GM12878 (cell line): ENCODE measurements at regions not wholly inside any gene's neighbourhood (a gene's known extent, or its start where the extent isn't known, plus 50 kb on each side); places are given as distances from the start of the nearest gene placed in this dataset.

ENCODE experiments used
- ATAC-seq: fragments of 200-7000 bp; cut with Tn5 transposase; 3 replicates; pipeline ENCODE4 v1.9.1; 2020; ENCODE audit warnings: mild to moderate bottlenecking, moderate library complexity
- BruUV-seq: library from RNA; stranded (reverse); fragments of 400-500 nt; replicated peaks from 2 replicates; lab custom pipeline; 2021; lab: Mats Ljungman, UMichigan
- CTCF ChIA-PET: fragments of 300-600 bp; sonication (Branson Sonifier 250); formaldehyde crosslinking; extraction: SDS; loops from one replicate; lab custom pipeline; 2021; ENCODE audit warnings: inconsistent platforms; lab: Yijun Ruan, JAX
- POLR2A ChIA-PET: fragments of 350-600 bp; formaldehyde crosslinking; extraction: SDS; loops from one replicate; lab custom pipeline; 2021; ENCODE audit warnings: inconsistent platforms; lab: Charles Lee
- RAD21 ChIA-PET: fragments of 300-600 bp; sonication (Branson Sonifier 250); formaldehyde crosslinking; loops from one replicate; lab custom pipeline; 2023; ENCODE audit warnings: antibody characterized with exemption; ENCODE audit not compliant: unreplicated experiment; lab: Charles Lee
- SMC1A ChIA-PET: fragments of 300-600 bp; sonication (Branson Sonifier 250); formaldehyde crosslinking; loops from one replicate; lab custom pipeline; 2023; ENCODE audit not compliant: unreplicated experiment, uncharacterized antibody; lab: Charles Lee
- DNase-seq: peaks from one replicate; pipeline ENCODE4 v3.0.0-alpha.2; 2011; ENCODE audit warnings: low read depth, low spot score
- FAIRE-seq: peaks from 3 replicates; lab custom pipeline; 2011; peaks lifted over from hg19 to GRCh38; lab: Jason Lieb, UNC
- H2AFZ ChIP-seq: 2 replicates; pipeline ENCODE4 v1.6.0; 2011; ENCODE audit warnings: low read depth, low read length, control low read depth; ENCODE audit not compliant: control insufficient read depth
- H3K27ac ChIP-seq: 2 replicates; pipeline ENCODE4 v1.5.1; 2011; ENCODE audit warnings: control low read depth; ENCODE audit not compliant: control insufficient read depth, insufficient read depth
- H3K27me3 ChIP-seq, 2 experiments: replicated peaks in 1 of 2; 2 replicates each; pipeline versions ENCODE4 v1.6.0 to v1.6.1; 2011; ENCODE audit warnings: low read length in 1 of 2; ENCODE audit not compliant: control insufficient read depth in 2 of 2, insufficient read depth in 2 of 2
- H3K36me3 ChIP-seq, 2 experiments: 2 replicates each; pipeline ENCODE4 v1.5.1; 2011; ENCODE audit warnings: low read length in 1 of 2; ENCODE audit not compliant: control insufficient read depth in 2 of 2, insufficient read depth in 2 of 2
- H3K4me1 ChIP-seq: 2 replicates; pipeline ENCODE4 v1.6.1; 2011; ENCODE audit warnings: mild to moderate bottlenecking, low read length, moderate library complexity, mixed read lengths; ENCODE audit not compliant: control insufficient read depth, insufficient read depth
- H3K4me2 ChIP-seq: 2 replicates; pipeline ENCODE4 v1.6.0; 2011; ENCODE audit warnings: control low read depth; ENCODE audit not compliant: control insufficient read depth, insufficient read depth
- H3K4me3 ChIP-seq: fragments of 200-600 bp; sonication (generic); 2 replicates; pipeline ENCODE4 v1.5.1; 2016
- H3K79me2 ChIP-seq: 2 replicates; pipeline ENCODE4 v1.6.0; 2011; ENCODE audit warnings: low read length; ENCODE audit not compliant: control insufficient read depth, insufficient read depth
- H3K9ac ChIP-seq: 2 replicates; pipeline ENCODE4 v1.8.0; 2011; ENCODE audit warnings: low read length, control low read depth, mixed read lengths; ENCODE audit not compliant: control insufficient read depth, insufficient read depth
- H3K9me3 ChIP-seq: replicated peaks from 3 replicates; pipeline ENCODE4 v1.5.1; 2011; ENCODE audit warnings: mild to moderate bottlenecking, low read length; ENCODE audit not compliant: control insufficient read depth, insufficient read depth
- H4K20me1 ChIP-seq: 2 replicates; pipeline ENCODE4 v1.6.0; 2011; ENCODE audit not compliant: control insufficient read depth, insufficient read depth
- HDAC2 ChIP-seq: fragments of 200-600 bp; sonication (generic); IDR thresholded peaks from 2 replicates; pipeline ENCODE4 v1.6.1; 2017
- NR2F1 ChIP-seq: fragments of 450-650 bp; conservative IDR thresholded peaks from 2 replicates; pipeline ENCODE4 v1.6.1; 2017; ENCODE audit warnings: mild to moderate bottlenecking
- POLR2AphosphoS2 ChIP-seq: IDR thresholded peaks from 2 replicates; pipeline ENCODE4 v1.6.1; 2011; ENCODE audit warnings: low read depth, mild to moderate bottlenecking, low read length, improper control_type of control experiment, moderate library complexity
- RAD21 ChIP-seq: IDR thresholded peaks from 2 replicates; pipeline ENCODE4 v1.6.1; 2011; ENCODE audit warnings: mild to moderate bottlenecking, low read depth, low read length, moderate library complexity; ENCODE audit not compliant: insufficient read depth
- SMC3 ChIP-seq: IDR thresholded peaks from 2 replicates; pipeline ENCODE4 v1.6.1; 2011; ENCODE audit warnings: low read length, improper control_type of control experiment, borderline replicate concordance
- ZSCAN29 ChIP-seq: fragments of 450-650 bp; IDR thresholded peaks from 2 replicates; pipeline ENCODE4 v1.6.1; 2017; ENCODE audit warnings: mild to moderate bottlenecking, moderate library complexity
- WGBS: methylation state at CpG from one replicate; pipeline ENCODE4 v1.1.6; 2016; ENCODE audit warnings: low lambda C conversion rate; ENCODE audit not compliant: insufficient replicate concordance, insufficient coverage; ENCODE audit errors: missing lambda C conversion rate; 5-methylcytosine and 5-hydroxymethylcytosine counted together
- in situ Hi-C: fragments of 300-500 bp; cut with MboI; formaldehyde crosslinking; loops from 9 replicates; pipeline ENCODE4 v1.14.3; 2018; ENCODE audit warnings: mixed read lengths
- intact Hi-C: fragments of 100-400 bp; cut with micrococcal nuclease; formaldehyde crosslinking; loops from one replicate; pipeline ENCODE4 v1.14.2; 2022; ENCODE audit not compliant: unreplicated experiment
- TF ChIP-seq, protein P1 (sequence below): fragments of 450-650 bp; IDR thresholded peaks from 2 replicates; pipeline ENCODE4 v1.6.1; 2017; ENCODE audit warnings: mild to moderate bottlenecking, moderate library complexity
- TF ChIP-seq, protein P2 (sequence below), 3 experiments: IDR thresholded peaks in 2 of 3; conservative IDR thresholded peaks in 1 of 3; 2 replicates each; pipeline ENCODE4 v1.5.1; 2011; ENCODE audit warnings: low read depth in 3 of 3, low read length in 3 of 3, mild to moderate bottlenecking in 3 of 3, control low read depth in 2 of 3, moderate library complexity in 2 of 3, inconsistent platforms in 1 of 3, mixed read lengths in 1 of 3; ENCODE audit not compliant: control insufficient read depth in 2 of 3, insufficient read depth in 1 of 3; ENCODE audit errors: extremely low read depth in 1 of 3

DNA sequence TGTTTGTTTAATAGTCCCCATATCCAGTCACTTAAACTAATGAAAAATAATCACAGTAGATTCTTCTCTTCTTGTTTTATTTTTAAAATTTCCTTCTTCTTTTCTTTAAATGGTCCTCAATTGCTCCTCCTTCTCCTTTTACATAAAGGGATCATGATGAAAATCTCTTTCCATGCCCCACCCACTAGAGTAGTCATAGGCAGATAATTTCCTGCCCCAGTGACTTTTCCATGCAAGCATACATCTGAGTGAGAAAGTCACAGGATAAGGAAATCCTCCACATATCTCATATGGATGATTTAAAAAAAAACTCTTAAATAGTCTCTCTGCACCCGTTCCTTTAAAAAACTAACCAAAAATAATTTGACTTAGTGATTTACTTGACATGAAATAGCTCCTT, 552.3 kb upstream of the SETBP1 start:
- no peak overlapping the region for H2AFZ ChIP-seq
- no peak overlapping the region for H3K9ac ChIP-seq
- ChIA-PET CTCF (interaction anchor here (0.7 to 1.5 kb wide), 3 partner anchors 13 to 1256 kb away, joined by 3 to 6 read pairs (median 3); no protein-coding TSS in a partner anchor), RAD21 (no interaction called here), POLR2A (no interaction called here), SMC1A (interaction anchor here (0.8 to 2.8 kb wide), 3 partner anchors 25 to 1257 kb away, joined by 3 to 7 read pairs (median 3); no protein-coding TSS in a partner anchor)
- no peak overlapping the region for H3K27ac ChIP-seq
- no peaks in the 10 kb centered on the region for H3K4me1 ChIP-seq
- DNase-seq (no peak), FAIRE-seq (no peak), ATAC-seq (no peak)
- H3K4me2 ChIP-seq = no peak overlapping the region
- TF ChIP-seq HDAC2 = no peak
- no peak for TF ChIP-seq NR2F1
- TF ChIP-seq ZSCAN29 = no peak
- TF ChIP-seq POLR2AphosphoS2 = no peak
- H3K27me3 ChIP-seq = no peaks in the 10 kb centered on the region
- no peaks in the 10 kb centered on the region for H3K36me3 ChIP-seq
- WGBS = 0% methylated on average over 1 of the region's 1 CpG
- BruUV-seq = no TSS peak
- no peaks in the 10 kb centered on the region for H3K79me2 ChIP-seq
- no peaks in the 10 kb centered on the region for H4K20me1 ChIP-seq
- H3K4me3 ChIP-seq = no peak overlapping the region
- in situ Hi-C loops (no loop called here), intact Hi-C loops (no loop called here)
- no peaks in the 10 kb centered on the region for H3K9me3 ChIP-seq

DNA sequence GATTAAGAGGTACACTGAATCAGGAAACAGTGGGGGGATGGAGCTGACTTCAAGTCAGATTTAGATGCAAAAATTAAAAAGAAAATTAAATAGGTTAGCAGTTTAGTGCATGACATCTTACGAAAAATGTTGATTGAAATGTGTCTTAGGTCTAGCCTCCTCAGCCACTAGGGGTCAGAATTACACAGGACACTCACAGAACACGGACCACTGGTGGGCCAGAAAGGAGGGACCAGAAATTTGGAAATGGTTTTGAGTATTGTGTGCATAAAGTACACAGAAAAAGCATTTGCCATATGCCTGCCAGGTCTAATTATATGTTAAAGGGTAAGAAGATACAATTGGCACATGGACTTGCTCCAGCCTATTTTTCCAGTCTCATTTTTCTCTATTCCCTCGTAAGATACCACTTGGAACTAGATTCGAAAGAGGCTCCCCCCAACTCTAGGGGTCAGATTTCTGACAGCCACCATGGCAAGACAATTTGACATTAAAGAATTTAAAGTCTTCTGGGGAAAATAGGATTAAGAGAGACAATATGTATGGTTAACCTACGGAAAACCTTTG, 550.2 kb upstream of the SETBP1 start:
- no peaks in the 10 kb centered on the region for H3K4me1 ChIP-seq
- no peak overlapping the region for H2AFZ ChIP-seq
- BruUV-seq = no TSS peak
- POLR2A ChIA-PET = no interaction called here
- in situ Hi-C loops (loop anchor here (10.0 kb wide), 1 partner anchor 1244 kb away; no protein-coding TSS in a partner anchor), intact Hi-C loops (loop anchor here (1.0 to 5.0 kb wide), 3 partner anchors 196 to 1254 kb away; no protein-coding TSS in a partner anchor)
- H4K20me1 ChIP-seq = no peaks in the 10 kb centered on the region
- WGBS = 5% methylated on average over 5 of the region's 5 CpGs
- H3K27ac ChIP-seq = no peak overlapping the region
- CTCF ChIA-PET = interaction anchor here (0.9 to 2.7 kb wide), 8 partner anchors 11 to 1263 kb away, joined by 3 to 26 read pairs (median 6); no protein-coding TSS in a partner anchor
- H3K9ac ChIP-seq = no peak overlapping the region
- H3K4me3 ChIP-seq = no peak overlapping the region
- RAD21 ChIA-PET = interaction anchor here (0.7 kb wide), 1 partner anchor 1242 kb away, joined by 3 read pairs; no protein-coding TSS in a partner anchor
- H3K79me2 ChIP-seq = no peaks in the 10 kb centered on the region
- FAIRE-seq (no peak), ATAC-seq (peak; percentile 82), DNase-seq (no peak)
- H3K9me3 ChIP-seq = no peaks in the 10 kb centered on the region
- SMC1A ChIA-PET = interaction anchor here (0.7 to 1.5 kb wide), 3 partner anchors 13 to 525 kb away, joined by 3 read pairs; no protein-coding TSS in a partner anchor
- TF ChIP-seq, protein P1, sequence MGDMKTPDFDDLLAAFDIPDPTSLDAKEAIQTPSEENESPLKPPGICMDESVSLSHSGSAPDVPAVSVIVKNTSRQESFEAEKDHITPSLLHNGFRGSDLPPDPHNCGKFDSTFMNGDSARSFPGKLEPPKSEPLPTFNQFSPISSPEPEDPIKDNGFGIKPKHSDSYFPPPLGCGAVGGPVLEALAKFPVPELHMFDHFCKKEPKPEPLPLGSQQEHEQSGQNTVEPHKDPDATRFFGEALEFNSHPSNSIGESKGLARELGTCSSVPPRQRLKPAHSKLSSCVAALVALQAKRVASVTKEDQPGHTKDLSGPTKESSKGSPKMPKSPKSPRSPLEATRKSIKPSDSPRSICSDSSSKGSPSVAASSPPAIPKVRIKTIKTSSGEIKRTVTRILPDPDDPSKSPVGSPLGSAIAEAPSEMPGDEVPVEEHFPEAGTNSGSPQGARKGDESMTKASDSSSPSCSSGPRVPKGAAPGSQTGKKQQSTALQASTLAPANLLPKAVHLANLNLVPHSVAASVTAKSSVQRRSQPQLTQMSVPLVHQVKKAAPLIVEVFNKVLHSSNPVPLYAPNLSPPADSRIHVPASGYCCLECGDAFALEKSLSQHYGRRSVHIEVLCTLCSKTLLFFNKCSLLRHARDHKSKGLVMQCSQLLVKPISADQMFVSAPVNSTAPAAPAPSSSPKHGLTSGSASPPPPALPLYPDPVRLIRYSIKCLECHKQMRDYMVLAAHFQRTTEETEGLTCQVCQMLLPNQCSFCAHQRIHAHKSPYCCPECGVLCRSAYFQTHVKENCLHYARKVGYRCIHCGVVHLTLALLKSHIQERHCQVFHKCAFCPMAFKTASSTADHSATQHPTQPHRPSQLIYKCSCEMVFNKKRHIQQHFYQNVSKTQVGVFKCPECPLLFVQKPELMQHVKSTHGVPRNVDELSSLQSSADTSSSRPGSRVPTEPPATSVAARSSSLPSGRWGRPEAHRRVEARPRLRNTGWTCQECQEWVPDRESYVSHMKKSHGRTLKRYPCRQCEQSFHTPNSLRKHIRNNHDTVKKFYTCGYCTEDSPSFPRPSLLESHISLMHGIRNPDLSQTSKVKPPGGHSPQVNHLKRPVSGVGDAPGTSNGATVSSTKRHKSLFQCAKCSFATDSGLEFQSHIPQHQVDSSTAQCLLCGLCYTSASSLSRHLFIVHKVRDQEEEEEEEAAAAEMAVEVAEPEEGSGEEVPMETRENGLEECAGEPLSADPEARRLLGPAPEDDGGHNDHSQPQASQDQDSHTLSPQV = no peak
- TF ChIP-seq, protein P2, sequence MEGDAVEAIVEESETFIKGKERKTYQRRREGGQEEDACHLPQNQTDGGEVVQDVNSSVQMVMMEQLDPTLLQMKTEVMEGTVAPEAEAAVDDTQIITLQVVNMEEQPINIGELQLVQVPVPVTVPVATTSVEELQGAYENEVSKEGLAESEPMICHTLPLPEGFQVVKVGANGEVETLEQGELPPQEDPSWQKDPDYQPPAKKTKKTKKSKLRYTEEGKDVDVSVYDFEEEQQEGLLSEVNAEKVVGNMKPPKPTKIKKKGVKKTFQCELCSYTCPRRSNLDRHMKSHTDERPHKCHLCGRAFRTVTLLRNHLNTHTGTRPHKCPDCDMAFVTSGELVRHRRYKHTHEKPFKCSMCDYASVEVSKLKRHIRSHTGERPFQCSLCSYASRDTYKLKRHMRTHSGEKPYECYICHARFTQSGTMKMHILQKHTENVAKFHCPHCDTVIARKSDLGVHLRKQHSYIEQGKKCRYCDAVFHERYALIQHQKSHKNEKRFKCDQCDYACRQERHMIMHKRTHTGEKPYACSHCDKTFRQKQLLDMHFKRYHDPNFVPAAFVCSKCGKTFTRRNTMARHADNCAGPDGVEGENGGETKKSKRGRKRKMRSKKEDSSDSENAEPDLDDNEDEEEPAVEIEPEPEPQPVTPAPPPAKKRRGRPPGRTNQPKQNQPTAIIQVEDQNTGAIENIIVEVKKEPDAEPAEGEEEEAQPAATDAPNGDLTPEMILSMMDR (IDR thresholded peaks at IDR 0.05 in 2 of 3, conservative IDR thresholded peaks at IDR 0.05 in 1 of 3; ENCODE audit: control insufficient read depth in 2 of 3, extremely low read depth in 1 of 3, insufficient read depth in 1 of 3, low read depth in 3 of 3, low read length in 3 of 3) = peak; percentile 53 to 69 (median 57)
- peak; percentile 76 for TF ChIP-seq RAD21
- peak; percentile 61; the same call in 1 of the 2 replicates for TF ChIP-seq SMC3
- no peaks in the 10 kb centered on the region for H3K27me3 ChIP-seq
- no peaks in the 10 kb centered on the region for H3K36me3 ChIP-seq
- H3K4me2 ChIP-seq = no peak overlapping the region
